Keratinocyte (primary cell): ENCODE measurements at regions not wholly inside any gene's neighbourhood (a gene's known extent, or its start where the extent isn't known, plus 50 kb on each side); places are given as distances from the start of the nearest gene placed in this dataset.

Experiments used
- DNase-seq: peaks from one replicate; pipeline ENCODE4 v3.0.0-alpha.2; 2011; ENCODE audit warnings: low read depth, missing footprints, low spot score
- FAIRE-seq: peaks from 2 replicates; lab custom pipeline; 2011; peaks lifted over from hg19 to GRCh38; lab: Jason Lieb, UNC
- H2AFZ ChIP-seq: 2 replicates; pipeline ENCODE4 v1.6.0; 2012; ENCODE audit warnings: low read length, control low read depth, inconsistent platforms; ENCODE audit not compliant: control insufficient read depth
- H3K27ac ChIP-seq: 2 replicates; pipeline ENCODE4 v1.5.1; 2011; ENCODE audit warnings: low read length; ENCODE audit not compliant: control insufficient read depth, insufficient read depth
- H3K27me3 ChIP-seq: 3 replicates; pipeline ENCODE4 v1.6.0; 2011; ENCODE audit warnings: low read length; ENCODE audit not compliant: control insufficient read depth, insufficient read depth; ENCODE audit errors: extremely low read depth
- H3K36me3 ChIP-seq, 2 experiments: 2 replicates in 1 of 2; 3 replicates in 1 of 2; pipeline ENCODE4 v1.5.1; 2011; ENCODE audit warnings: low read length in 2 of 2, mild to moderate bottlenecking in 1 of 2; ENCODE audit not compliant: control insufficient read depth in 2 of 2, insufficient read depth in 2 of 2; ENCODE audit errors: extremely low read depth in 1 of 2
- H3K4me1 ChIP-seq: 3 replicates; pipeline ENCODE4 v1.5.1; 2011; ENCODE audit warnings: low read length; ENCODE audit not compliant: control insufficient read depth, insufficient read depth; ENCODE audit errors: extremely low read depth
- H3K4me2 ChIP-seq: 3 replicates; pipeline ENCODE4 v1.6.0; 2011; ENCODE audit warnings: low read depth, low read length; ENCODE audit not compliant: control insufficient read depth, insufficient read depth; ENCODE audit errors: extremely low read depth
- H3K4me3 ChIP-seq, 3 experiments: fragments of 200-600 bp in 1 of 3; sonication (generic) in 1 of 3; 2 replicates in 2 of 3; 3 replicates in 1 of 3; pipeline ENCODE4 v1.5.1; 2011 to 2016; ENCODE audit warnings: low read length in 3 of 3, mild to moderate bottlenecking in 3 of 3, control low read depth in 2 of 3, inconsistent platforms in 1 of 3, low read depth in 1 of 3, mixed read lengths in 1 of 3, mixed run types in 1 of 3, moderate library complexity in 1 of 3; ENCODE audit not compliant: control insufficient read depth in 2 of 3, insufficient read depth in 2 of 3; ENCODE audit errors: extremely low read depth in 1 of 3
- H3K79me2 ChIP-seq: 2 replicates; pipeline ENCODE4 v1.6.0; 2012; ENCODE audit warnings: low read length; ENCODE audit not compliant: control insufficient read depth, insufficient read depth
- H3K9ac ChIP-seq: 3 replicates; pipeline ENCODE4 v1.6.0; 2011; ENCODE audit warnings: low read length; ENCODE audit not compliant: control insufficient read depth, insufficient read depth; ENCODE audit errors: extremely low read depth
- H3K9me1 ChIP-seq: 3 replicates; pipeline ENCODE4 v1.6.0; 2011; ENCODE audit warnings: low read length; ENCODE audit not compliant: control insufficient read depth, insufficient read depth; ENCODE audit errors: extremely low read depth
- H3K9me3 ChIP-seq: 2 replicates; pipeline ENCODE4 v1.5.1; 2012; ENCODE audit warnings: low read depth, low read length; ENCODE audit not compliant: control insufficient read depth
- H4K20me1 ChIP-seq: 3 replicates; pipeline ENCODE4 v1.6.0; 2011; ENCODE audit warnings: low read length; ENCODE audit not compliant: control insufficient read depth, insufficient read depth; ENCODE audit errors: extremely low read depth
- EZH2 ChIP-seq: IDR thresholded peaks from one replicate; pipeline ENCODE4 v1.6.1; 2012; ENCODE audit warnings: inconsistent platforms, mild to moderate bottlenecking, low read length, moderate library complexity
- dilution Hi-C: fragments of 300-500 bp; cut with MboI; formaldehyde crosslinking; loops from one replicate; pipeline ENCODE4 v1.7.0; 2020; ENCODE audit warnings: low sequenced_read_pairs; ENCODE audit not compliant: extremely low pct_ligation_motif_present
- TF ChIP-seq, protein P1 (sequence below), 3 experiments: IDR thresholded peaks in 1 of 3; conservative IDR thresholded peaks in 1 of 3; optimal IDR thresholded peaks in 1 of 3; 2 replicates in 2 of 3; 3 replicates in 1 of 3; pipeline versions ENCODE3 to v1.5.1; 2011; ENCODE audit warnings: low read length in 3 of 3, mild to moderate bottlenecking in 3 of 3, moderate library complexity in 2 of 3, control low read depth in 1 of 3, inconsistent platforms in 1 of 3; ENCODE audit not compliant: insufficient read depth in 2 of 3; ENCODE audit errors: extremely low read depth in 1 of 3

- no peak for TF ChIP-seq EZH2
- TF ChIP-seq, protein P1, sequence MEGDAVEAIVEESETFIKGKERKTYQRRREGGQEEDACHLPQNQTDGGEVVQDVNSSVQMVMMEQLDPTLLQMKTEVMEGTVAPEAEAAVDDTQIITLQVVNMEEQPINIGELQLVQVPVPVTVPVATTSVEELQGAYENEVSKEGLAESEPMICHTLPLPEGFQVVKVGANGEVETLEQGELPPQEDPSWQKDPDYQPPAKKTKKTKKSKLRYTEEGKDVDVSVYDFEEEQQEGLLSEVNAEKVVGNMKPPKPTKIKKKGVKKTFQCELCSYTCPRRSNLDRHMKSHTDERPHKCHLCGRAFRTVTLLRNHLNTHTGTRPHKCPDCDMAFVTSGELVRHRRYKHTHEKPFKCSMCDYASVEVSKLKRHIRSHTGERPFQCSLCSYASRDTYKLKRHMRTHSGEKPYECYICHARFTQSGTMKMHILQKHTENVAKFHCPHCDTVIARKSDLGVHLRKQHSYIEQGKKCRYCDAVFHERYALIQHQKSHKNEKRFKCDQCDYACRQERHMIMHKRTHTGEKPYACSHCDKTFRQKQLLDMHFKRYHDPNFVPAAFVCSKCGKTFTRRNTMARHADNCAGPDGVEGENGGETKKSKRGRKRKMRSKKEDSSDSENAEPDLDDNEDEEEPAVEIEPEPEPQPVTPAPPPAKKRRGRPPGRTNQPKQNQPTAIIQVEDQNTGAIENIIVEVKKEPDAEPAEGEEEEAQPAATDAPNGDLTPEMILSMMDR (optimal IDR thresholded peaks at IDR 0.05 in 1 of 3, IDR thresholded peaks at IDR 0.05 in 1 of 3, conservative IDR thresholded peaks at IDR 0.05 in 1 of 3; ENCODE audit: extremely low read depth in 1 of 3, insufficient read depth in 2 of 3, low read length in 3 of 3): no peak
- no peaks in the 10 kb centered on the region for H3K79me2 ChIP-seq
- no peaks in the 10 kb centered on the region for H4K20me1 ChIP-seq
- H3K9me1 ChIP-seq: no peaks in the 10 kb centered on the region
- H2AFZ ChIP-seq: no peak overlapping the region
- no peaks in the 10 kb centered on the region for H3K4me1 ChIP-seq
- dilution Hi-C loops: no loop called here
- DNase-seq (no peak), FAIRE-seq (no peak)
- no peaks in the 10 kb centered on the region for H3K36me3 ChIP-seq
- no peak overlapping the region for H3K4me2 ChIP-seq
- peaks cover 84% of the 10 kb centered on the region for H3K27me3 ChIP-seq
- no peak overlapping the region for H3K9ac ChIP-seq
- no peaks in the 10 kb centered on the region for H3K9me3 ChIP-seq
- no peak overlapping the region for H3K4me3 ChIP-seq
- H3K27ac ChIP-seq: no peak overlapping the region
These were observed 225.1 kb downstream of the UACA start for GRCh38 chr15:70538278-70538677.

DNA sequence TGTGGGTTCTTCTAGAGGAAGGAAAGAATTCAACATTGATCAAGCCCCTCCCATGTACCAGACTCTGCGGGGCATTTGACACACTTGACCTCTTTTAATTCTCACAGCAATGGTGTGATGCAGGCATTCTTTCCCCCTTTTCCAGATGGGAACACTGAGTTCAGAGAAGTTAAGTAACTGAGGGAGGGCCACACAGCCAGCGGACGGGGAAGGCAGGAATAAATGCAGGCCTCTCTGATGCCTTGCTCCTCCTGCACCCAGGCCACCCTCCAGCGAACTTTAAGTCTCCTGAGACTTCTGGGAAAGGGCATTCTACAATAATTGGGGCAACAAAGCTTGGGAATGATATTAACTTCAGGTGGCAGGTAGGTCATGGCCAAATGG is 227.4 kb downstream of the UACA start:
- DNase-seq (no peak), FAIRE-seq (no peak)
- no peaks in the 10 kb centered on the region for H3K79me2 ChIP-seq
- no peak for TF ChIP-seq EZH2
- TF ChIP-seq, protein P1 (optimal IDR thresholded peaks at IDR 0.05 in 1 of 3, IDR thresholded peaks at IDR 0.05 in 1 of 3, conservative IDR thresholded peaks at IDR 0.05 in 1 of 3; ENCODE audit: extremely low read depth in 1 of 3, insufficient read depth in 2 of 3, low read length in 3 of 3): no peak
- H3K4me1 ChIP-seq: no peaks in the 10 kb centered on the region
- H3K4me2 ChIP-seq: no peak overlapping the region
- H3K27me3 ChIP-seq: peaks cover 88% of the 10 kb centered on the region
- H3K9me3 ChIP-seq: no peaks in the 10 kb centered on the region
- H3K36me3 ChIP-seq: no peaks in the 10 kb centered on the region
- H2AFZ ChIP-seq: no peak overlapping the region
- no peaks in the 10 kb centered on the region for H4K20me1 ChIP-seq
- H3K9ac ChIP-seq: no peak overlapping the region
- H3K4me3 ChIP-seq: no peak overlapping the region
- dilution Hi-C loops: no loop called here
- H3K9me1 ChIP-seq: no peaks in the 10 kb centered on the region
- H3K27ac ChIP-seq: no peak overlapping the region
